MM.1S (cell line): ENCODE measurements at regions not wholly inside any gene's neighbourhood (a gene's known extent, or its start where the extent isn't known, plus 50 kb on each side); places are given as distances from the start of the nearest gene placed in this dataset.

Source experiments
- DNase-seq: peaks from one replicate; pipeline ENCODE4 v3.0.0-alpha.2; 2015
- H2AFZ ChIP-seq: fragments of 300-600 bp; sonication (generic); 2 replicates; pipeline ENCODE4 v1.6.0; 2016; ENCODE audit warnings: antibody characterized with exemption, low read length
- H3F3A ChIP-seq: fragments of 300-600 bp; sonication (generic); 2 replicates; pipeline ENCODE4 v1.6.1; 2016; ENCODE audit warnings: mild to moderate bottlenecking, antibody characterized with exemption, low read length, moderate library complexity, mixed read lengths; ENCODE audit not compliant: insufficient read depth
- H3K27ac ChIP-seq: fragments of 300-600 bp; sonication (generic); 2 replicates; pipeline ENCODE4 v1.5.1; 2016; ENCODE audit warnings: mild to moderate bottlenecking, low read length
- H3K27me3 ChIP-seq: fragments of 300-600 bp; sonication (generic); replicated peaks from 2 replicates; pipeline ENCODE4 v1.6.0; 2016; ENCODE audit warnings: low read length; ENCODE audit not compliant: insufficient read depth
- H3K36me3 ChIP-seq: fragments of 300-600 bp; sonication (generic); replicated peaks from 2 replicates; pipeline ENCODE4 v1.6.1; 2016; ENCODE audit warnings: mild to moderate bottlenecking, low read length, mixed read lengths; ENCODE audit not compliant: insufficient read depth
- H3K4me1 ChIP-seq: fragments of 300-600 bp; sonication (generic); 2 replicates; pipeline ENCODE4 v1.6.1; 2016; ENCODE audit warnings: low read length, mixed read lengths
- H3K4me2 ChIP-seq: fragments of 300-600 bp; sonication (generic); 2 replicates; pipeline ENCODE4 v1.6.0; 2016; ENCODE audit warnings: low read depth, low read length
- H3K4me3 ChIP-seq: fragments of 300-600 bp; sonication (generic); 2 replicates; pipeline ENCODE4 v1.5.1; 2016; ENCODE audit warnings: low read length, mixed read lengths
- H3K79me2 ChIP-seq: fragments of 300-600 bp; sonication (generic); 2 replicates; pipeline ENCODE4 v1.6.1; 2016; ENCODE audit warnings: mixed run types, low read length, mixed read lengths
- H3K9ac ChIP-seq: fragments of 300-600 bp; sonication (generic); 2 replicates; pipeline ENCODE4 v1.6.1; 2016; ENCODE audit warnings: low read length, mixed read lengths
- H3K9me2 ChIP-seq: fragments of 300-600 bp; sonication (generic); replicated peaks from 2 replicates; pipeline ENCODE4 v1.6.1; 2016; ENCODE audit warnings: mild to moderate bottlenecking, low read length, mixed read lengths; ENCODE audit not compliant: insufficient read depth
- H3K9me3 ChIP-seq: fragments of 300-600 bp; sonication (generic); replicated peaks from 2 replicates; pipeline ENCODE4 v1.6.1; 2016; ENCODE audit warnings: mild to moderate bottlenecking, low read length, mixed read lengths; ENCODE audit not compliant: insufficient read depth
- H4K20me1 ChIP-seq: fragments of 300-600 bp; sonication (generic); 2 replicates; pipeline ENCODE4 v1.6.1; 2016; ENCODE audit warnings: mild to moderate bottlenecking, low read length, moderate library complexity, mixed read lengths; ENCODE audit not compliant: insufficient read depth
- CTCF ChIP-seq: fragments of 300-600 bp; sonication (generic); IDR thresholded peaks from 2 replicates; pipeline ENCODE4 v1.5.1; 2016; ENCODE audit warnings: antibody characterized with exemption, low read length, mixed read lengths
- EZH2 ChIP-seq: fragments of 300-600 bp; sonication (generic); optimal IDR thresholded peaks from 2 replicates; pipeline ENCODE3; 2017; ENCODE audit warnings: low read depth, mild to moderate bottlenecking, antibody characterized with exemption, low read length, mixed read lengths
- EZH2phosphoT487 ChIP-seq: fragments of 300-600 bp; sonication (generic); IDR thresholded peaks from 2 replicates; pipeline ENCODE4 v1.6.1; 2018; ENCODE audit warnings: antibody characterized with exemption, low read length

GRCh38 chr4:134591326-134591725 is 389.7 kb upstream of the PABPC4L start:
- Histone ChIP-seq H3K9me3 (no peaks in the 10 kb centered on the region), H3K4me2 (no peak overlapping the region), H3K36me3 (no peaks in the 10 kb centered on the region), H3K9ac (no peak overlapping the region), H3F3A (no peaks in the 10 kb centered on the region), H4K20me1 (no peaks in the 10 kb centered on the region), H3K4me1 (no peaks in the 10 kb centered on the region), H3K4me3 (no peak overlapping the region), H3K27me3 (no peaks in the 10 kb centered on the region), H3K27ac (no peak overlapping the region), H3K79me2 (no peaks in the 10 kb centered on the region), H3K9me2 (no peaks in the 10 kb centered on the region), H2AFZ (no peak overlapping the region)
- no peak for TF ChIP-seq CTCF
- TF ChIP-seq EZH2: no peak
- TF ChIP-seq EZH2phosphoT487: no peak
- DNase-seq: no peak

- H3K36me3 ChIP-seq: no peaks in the 10 kb centered on the region
- H3K27me3 ChIP-seq: no peaks in the 10 kb centered on the region
- H3K4me3 ChIP-seq: no peak overlapping the region
- TF ChIP-seq EZH2 (no peak), EZH2phosphoT487 (no peak), CTCF (no peak)
- no peak for DNase-seq
- no peaks in the 10 kb centered on the region for H3K79me2 ChIP-seq
- no peak overlapping the region for H2AFZ ChIP-seq
- H3K4me2 ChIP-seq: no peak overlapping the region
- no peak overlapping the region for H3K9ac ChIP-seq
- H3K27ac ChIP-seq: no peak overlapping the region
- H3K9me2 ChIP-seq: no peaks in the 10 kb centered on the region
- no peaks in the 10 kb centered on the region for H4K20me1 ChIP-seq
- H3F3A ChIP-seq: no peaks in the 10 kb centered on the region
- H3K9me3 ChIP-seq: no peaks in the 10 kb centered on the region
- H3K4me1 ChIP-seq: no peaks in the 10 kb centered on the region
Measured at GRCh38 chr4:134585972-134586371, 384.4 kb upstream of the PABPC4L start.

- TF ChIP-seq EZH2 (no peak), EZH2phosphoT487 (no peak), CTCF (no peak)
- Histone ChIP-seq H3K9me3 (no peaks in the 10 kb centered on the region), H3K27ac (no peak overlapping the region), H3K4me3 (no peak overlapping the region), H4K20me1 (no peaks in the 10 kb centered on the region), H3K4me1 (no peaks in the 10 kb centered on the region), H3F3A (no peaks in the 10 kb centered on the region), H2AFZ (no peak overlapping the region), H3K9ac (no peak overlapping the region), H3K36me3 (no peaks in the 10 kb centered on the region), H3K9me2 (no peaks in the 10 kb centered on the region), H3K79me2 (no peaks in the 10 kb centered on the region), H3K4me2 (no peak overlapping the region), H3K27me3 (no peaks in the 10 kb centered on the region)
- DNase-seq: no peak
Measured at GRCh38 chr4:134567461-134567860, 365.9 kb upstream of the PABPC4L start.
